GM21737 (cell line): ENCODE measurements at regions not wholly inside any gene's neighbourhood (a gene's known extent, or its start where the extent isn't known, plus 50 kb on each side); places are given as distances from the start of the nearest gene placed in this dataset.

Experiments
- ATAC-seq: cut with Tn5 transposase; IDR thresholded peaks from one replicate; pipeline ENCODE4 v1.9.1; 2021; ENCODE audit warnings: mild to moderate bottlenecking, moderate library complexity; ENCODE audit not compliant: unreplicated experiment

DNA sequence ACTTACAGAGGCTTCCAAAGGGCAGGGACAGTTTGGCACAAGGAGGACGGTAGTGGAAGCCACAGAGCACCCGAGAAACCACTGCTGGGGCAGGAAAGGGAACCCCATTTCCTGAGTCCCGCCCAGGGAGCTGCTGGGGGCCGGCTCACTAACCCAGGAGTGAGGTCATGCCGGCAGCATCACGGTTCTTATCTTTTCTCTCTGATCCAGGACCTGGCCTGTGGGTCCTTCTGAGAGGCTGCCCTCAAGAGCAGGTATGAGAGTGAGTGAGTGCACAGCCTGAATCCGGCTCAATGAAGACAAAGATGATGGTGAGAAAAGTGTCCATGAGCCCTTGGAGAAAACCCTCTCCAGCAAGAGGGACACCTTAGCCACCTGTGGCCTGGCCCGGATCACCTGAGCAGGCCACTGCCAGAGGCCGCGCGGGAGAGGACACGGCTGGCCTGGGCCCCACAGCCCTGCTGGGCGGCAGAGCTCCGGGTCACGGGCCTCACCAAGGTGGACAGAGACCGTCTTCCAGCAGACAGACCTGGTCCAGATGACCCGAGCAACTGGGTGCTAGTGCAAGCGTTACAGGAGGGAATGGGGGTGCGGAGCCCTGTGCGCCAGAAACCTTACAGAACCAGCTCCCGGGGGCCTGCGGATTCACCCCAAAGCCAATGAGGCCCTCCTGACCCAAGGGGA, 94.9 kb downstream of the RIPK4 start:
- ATAC-seq: no peak

- ATAC-seq: no peak
These were observed 95.6 kb downstream of the RIPK4 start for GRCh38 chr21:41671212-41671762.

DNA sequence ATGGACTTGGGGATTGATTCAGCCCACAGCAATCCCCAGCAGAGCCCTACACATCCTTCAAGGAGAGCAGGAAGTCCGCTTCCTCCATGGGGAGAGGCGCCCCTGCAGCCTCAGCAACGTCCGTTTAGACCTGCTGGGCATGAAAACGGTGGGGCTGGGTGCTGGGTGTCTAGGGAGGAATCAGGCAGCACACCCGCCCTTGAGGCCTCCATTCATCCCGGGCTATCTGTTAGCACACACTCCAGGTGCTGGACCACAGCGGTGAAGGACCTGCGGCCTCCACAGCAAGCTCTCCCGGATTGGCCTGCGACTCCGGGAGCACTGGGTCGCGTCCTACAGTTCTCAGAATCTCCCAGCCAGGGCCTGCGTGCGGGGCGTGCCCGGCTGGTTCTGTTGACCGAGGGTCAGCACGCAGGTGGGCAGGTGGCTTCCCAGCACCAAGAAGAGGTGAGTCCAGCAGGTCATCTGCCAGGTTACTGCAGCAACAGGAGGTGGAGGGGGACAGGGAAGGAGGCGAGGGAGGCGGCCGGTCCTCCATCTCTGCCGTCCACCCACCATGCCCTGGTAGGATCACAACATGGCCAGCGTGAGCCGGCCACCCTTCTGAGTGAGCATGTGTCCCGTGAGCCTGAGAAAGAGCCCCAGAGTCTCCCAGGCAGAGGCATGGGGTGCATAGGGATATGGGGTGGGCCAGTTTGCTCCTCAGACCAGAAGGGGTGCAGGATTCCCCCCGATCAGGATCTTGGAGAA, 96.6 kb downstream of the RIPK4 start:
- no peak for ATAC-seq

- ATAC-seq: no peak
These were observed 97.4 kb downstream of the RIPK4 start for GRCh38 chr21:41669533-41669830.

- no peak for ATAC-seq
These were observed 97.9 kb downstream of the RIPK4 start for GRCh38 chr21:41668686-41669532.

- ATAC-seq: no peak
These were observed 98.8 kb downstream of the RIPK4 start for GRCh38 chr21:41668051-41668541.

GRCh38 chr21:41667136-41667535, 99.7 kb downstream of the RIPK4 start:
- no peak for ATAC-seq

- no peak for ATAC-seq
These were observed 100.2 kb downstream of the RIPK4 start for GRCh38 chr21:41666641-41667081.

GRCh38 chr21:41665766-41666595, 100.9 kb downstream of the RIPK4 start:
- no peak for ATAC-seq

DNA sequence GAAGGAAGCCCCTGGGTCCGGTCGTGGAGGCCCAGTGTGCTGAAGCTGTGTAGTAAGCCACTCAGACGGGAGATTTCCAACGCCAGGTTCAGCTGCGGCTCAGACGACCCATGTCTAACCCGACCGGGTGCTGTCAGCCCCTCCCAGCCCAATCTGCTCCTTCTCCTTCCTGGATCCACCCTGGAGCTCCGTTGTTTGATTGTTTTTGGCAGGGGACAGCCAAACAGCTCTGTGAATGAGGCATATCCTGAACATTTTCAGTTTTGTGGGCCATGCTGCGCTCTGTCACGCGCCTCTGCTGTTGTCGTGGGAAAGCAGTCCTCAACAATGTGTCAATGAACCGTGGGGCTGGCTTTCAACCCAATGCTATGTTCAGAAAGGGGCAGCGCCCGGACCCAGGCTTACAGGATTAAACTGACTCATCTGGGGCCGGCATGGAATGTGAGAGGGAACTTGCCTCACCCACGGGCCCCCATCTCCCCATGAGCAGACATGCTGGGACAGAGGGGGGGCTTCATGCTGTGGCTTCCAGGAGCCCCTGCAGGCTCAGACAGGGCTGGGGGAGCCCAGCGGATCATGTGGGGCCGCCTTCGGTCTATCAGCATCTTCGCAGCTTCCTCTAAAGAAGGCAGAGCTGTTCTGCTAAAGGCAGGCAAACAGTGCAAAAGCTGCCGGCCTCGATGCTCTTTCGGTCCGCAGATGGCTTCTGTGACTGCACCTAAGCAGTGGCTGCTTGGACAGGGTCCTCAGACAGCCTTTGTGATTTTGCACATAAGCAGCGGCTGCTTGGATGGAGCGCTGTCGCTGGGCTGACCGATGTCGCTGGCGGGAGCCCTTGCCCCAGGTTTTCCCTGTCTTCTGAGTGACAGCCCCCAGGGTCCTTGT, 101.7 kb downstream of the RIPK4 start:
- no peak for ATAC-seq

- no peak for ATAC-seq
These were observed 102.8 kb downstream of the RIPK4 start for GRCh38 chr21:41663805-41664788.

- no peak for ATAC-seq
These were observed 104.1 kb downstream of the RIPK4 start for GRCh38 chr21:41662761-41663160.

GRCh38 chr21:41662161-41662560, 104.7 kb downstream of the RIPK4 start:
- ATAC-seq: no peak

DNA sequence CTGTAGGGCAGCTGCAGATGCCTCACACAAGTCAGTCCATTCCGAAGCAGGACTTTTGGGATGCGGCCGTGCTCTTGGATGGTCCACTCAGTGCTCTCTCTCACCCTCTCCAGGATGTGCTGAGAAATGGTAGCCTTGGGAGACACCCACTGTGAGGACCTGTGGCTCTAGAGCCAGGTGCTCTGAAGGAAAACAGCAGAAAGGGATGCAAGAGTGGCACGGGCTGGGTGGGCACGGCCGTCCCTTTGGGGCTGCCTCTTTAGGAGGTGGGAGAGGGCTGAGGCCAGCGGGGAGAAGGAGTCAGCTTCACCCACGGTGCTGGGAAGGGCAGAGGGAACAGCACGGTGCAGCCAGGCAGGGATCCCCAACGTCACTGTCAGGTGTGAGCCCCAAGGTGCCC, 106.1 kb downstream of the RIPK4 start:
- no peak for ATAC-seq

GRCh38 chr21:41659791-41660560, 106.9 kb downstream of the RIPK4 start:
- no peak for ATAC-seq

DNA sequence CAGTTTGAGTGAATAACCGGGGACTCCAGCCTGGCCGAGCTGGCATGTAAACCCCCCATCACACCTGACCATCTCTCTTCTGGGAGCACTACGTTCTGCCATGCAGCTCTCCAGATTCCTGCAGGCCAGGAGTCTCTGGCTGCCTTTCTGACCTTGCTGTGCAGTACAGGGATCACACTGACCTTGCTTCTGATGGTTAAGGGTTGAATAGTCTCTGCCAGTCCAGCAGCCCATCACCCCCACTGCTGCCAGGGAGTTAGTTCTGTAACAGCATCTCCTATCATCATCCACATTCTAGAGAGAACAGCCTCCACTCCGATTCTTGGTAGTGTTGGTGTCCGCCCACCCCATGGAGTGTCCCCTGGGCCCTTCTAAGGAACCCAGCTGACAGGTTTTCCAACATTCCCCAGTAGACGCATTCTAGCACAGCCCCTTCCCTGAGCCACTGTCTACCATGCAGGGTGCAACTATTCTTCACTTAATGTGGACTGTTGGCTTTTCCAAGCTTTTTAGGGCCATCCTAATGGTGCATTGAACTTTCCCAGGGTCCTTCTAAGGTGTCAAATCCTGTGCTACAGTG, 109.8 kb downstream of the RIPK4 start:
- ATAC-seq: no peak

GRCh38 chr21:41655259-41655658, 111.6 kb downstream of the RIPK4 start:
- ATAC-seq: no peak
